ENCODE measurements at regions not wholly inside any gene's neighbourhood (a gene's known extent, or its start where the extent isn't known, plus 50 kb on each side); places are given as distances from the start of the nearest gene placed in this dataset.
"Not testable (repeated sequence)": the region's sequence is repeated elsewhere in the genome, so short reads cannot be mapped to it uniquely, and the experiment has no call there.

DNA sequence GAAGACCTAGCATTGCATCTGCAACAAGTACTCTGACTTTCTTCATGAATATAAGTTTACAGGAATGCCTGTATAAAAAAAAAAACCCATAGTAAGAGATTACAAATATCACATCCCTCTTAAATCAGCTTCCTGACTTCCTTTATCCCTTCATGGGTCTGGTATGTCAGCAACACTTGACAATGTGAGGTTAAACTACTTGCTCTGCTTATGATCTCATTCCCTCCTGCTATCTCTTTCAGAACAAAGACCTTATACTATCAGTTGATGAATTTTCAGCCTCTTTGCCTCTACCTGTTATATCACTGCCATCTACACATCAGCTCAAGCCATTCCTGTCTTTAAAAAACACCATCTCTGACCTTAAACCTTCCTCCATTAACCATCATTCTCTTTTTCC, 130.9 kb upstream of the SAMSN1 start:
- DNase-seq = no peak

GRCh38 chr21:14675774-14676530, 129.8 kb upstream of the SAMSN1 start:
- peak; percentile 61 to 73 for DNase-seq

GRCh38 chr21:14673649-14674048, 127.5 kb upstream of the SAMSN1 start:
- no peak for DNase-seq

DNA sequence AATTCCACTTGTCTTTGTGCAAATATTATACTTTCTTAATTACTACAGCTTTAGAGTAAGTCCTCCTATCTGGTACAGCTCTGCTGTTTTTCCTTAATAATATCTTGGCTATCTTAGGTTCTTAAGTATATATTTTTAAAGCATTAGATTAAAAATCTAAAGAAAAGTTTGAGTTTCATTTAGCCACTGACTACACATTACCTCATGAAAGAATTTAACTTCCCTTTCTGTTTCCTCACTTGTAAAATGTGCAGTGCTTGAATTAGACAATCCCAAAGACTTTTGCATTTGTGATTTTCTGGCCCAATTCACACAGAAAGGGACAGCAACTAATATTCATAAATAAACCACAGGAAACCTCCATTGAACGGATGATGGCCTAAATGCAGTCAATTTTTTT, 126.4 kb upstream of the SAMSN1 start:
- DNase-seq = peak in 1 of 2 experiments; percentile 31

DNA sequence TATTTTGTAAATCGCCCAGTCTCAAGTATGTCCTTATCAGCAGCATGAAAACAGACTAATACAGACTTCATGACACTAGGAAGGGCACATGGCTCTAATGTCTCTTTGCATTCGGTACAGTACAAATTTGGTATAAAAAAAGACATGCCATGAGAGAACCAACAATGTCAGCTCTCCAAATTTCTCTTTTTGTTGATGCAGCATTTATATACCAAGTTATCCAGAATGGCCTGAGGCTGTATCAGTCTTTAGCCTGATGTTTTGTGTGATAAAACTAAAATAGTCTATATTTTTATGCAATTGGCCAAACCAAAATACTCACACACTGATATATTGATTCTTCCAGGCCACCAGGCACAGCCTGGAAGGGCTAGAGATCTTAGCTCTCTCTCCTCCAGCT, 124.3 kb upstream of the SAMSN1 start:
- DNase-seq = no peak

DNA sequence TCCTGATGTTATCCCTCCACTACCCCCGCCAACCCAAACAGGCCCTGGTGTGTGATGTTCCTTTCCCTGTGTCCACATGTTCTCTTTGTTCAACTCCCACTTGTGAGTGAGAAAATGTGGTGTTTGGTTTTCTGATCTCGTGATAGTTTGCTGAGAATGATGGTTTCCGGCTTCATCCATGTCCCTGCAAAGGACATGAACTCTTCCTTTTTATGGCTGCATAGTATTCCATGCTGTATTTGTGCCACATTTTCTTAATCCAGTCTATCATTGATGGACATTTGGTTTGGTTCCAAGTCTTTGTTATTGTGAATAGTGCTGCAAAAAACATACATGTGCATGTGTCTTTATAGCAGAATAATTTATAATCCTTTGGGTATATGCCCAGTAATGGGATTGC, 123.0 kb upstream of the SAMSN1 start:
- not testable (repeated sequence) for DNase-seq

- no peak for DNase-seq
Measured at GRCh38 chr21:14657241-14658008, 111.3 kb upstream of the SAMSN1 start.

DNA sequence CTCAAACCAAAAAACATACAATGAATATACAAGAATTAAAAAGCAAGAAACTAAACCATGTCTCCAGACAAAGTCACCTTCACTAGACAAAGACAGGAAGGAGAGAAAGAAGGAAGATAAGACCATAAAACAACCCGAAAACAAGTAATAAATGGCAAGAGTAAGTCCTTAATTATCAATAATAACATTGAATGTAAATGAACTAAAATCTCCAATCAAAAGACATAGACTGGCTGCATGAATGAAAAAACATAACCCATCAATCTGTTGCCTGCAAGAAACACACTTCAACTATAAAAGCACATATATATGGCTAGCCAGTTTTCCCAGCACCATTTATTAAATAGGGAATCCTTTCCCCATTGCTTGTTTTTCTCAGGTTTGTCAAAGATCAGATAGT, 100.8 kb upstream of the SAMSN1 start:
- DNase-seq = no peak

GRCh38 chr21:14645702-14646101, 99.6 kb upstream of the SAMSN1 start:
- no peak for DNase-seq

GRCh38 chr21:14632359-14632758, 86.2 kb upstream of the SAMSN1 start:
- no peak for DNase-seq

DNA sequence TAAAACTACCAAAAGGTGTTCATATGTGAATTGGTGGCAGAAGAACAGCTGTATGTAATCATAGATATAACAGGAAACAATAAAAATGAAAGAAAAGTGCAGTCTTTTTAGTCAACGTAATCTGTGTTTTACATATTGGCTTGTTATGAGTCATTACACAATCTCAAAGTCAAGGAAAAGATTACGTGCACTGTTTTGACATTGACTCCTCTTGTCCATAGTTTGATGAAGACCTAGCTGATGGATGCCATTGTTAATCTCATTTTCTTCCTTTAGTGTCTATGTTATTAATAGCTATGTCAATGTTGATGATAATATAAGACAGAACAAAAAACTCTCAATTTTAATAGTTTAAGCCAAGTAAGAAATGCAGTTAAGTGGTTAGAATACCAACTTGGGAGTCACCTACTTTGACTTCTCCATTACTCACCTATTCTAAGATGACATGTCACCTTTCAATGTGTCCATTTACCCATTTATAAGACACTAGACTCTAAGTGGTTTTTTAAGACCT, 84.5 kb upstream of the SAMSN1 start:
- no peak for DNase-seq

- no peak for DNase-seq
Measured at GRCh38 chr21:14629461-14629860, 83.3 kb upstream of the SAMSN1 start.

DNA sequence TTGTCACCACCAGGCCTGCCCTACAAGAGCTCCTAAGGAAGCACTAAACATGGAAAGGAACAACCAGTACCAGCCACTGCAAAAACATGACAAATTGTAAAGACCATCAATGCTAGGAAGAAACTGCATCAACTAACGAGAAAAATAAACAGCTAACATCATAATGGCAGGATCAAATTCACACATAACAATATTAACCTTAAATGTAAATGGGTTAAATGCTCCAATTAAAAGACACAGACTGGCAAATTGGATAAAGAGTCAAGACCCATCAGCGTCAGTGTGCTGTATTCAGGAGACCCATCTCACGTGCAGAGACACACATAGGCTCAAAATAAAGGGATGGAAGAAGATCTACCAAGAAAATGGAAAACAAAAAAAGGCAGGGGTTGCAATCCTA, 77.0 kb upstream of the SAMSN1 start:
- DNase-seq = not testable (repeated sequence)

DNA sequence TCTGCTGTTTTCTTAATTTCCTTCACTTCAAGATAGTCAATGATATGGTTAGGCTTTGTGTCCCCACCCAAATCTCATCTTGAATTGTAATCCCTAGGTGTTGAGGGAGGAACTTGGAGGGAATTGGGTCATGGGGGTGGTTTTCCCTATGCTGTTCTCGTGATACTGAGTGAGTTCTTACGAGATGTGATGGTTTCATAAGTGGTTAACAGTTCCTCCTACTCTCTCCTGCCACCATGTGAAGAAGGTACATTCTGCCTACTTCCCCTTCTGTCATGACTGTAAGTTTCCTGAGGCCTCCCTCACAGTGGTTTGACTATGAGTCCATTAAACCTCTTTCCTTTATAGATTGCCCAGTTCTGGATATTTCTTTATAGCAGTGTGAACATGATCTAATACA, 74.0 kb upstream of the SAMSN1 start:
- DNase-seq = no peak

DNA sequence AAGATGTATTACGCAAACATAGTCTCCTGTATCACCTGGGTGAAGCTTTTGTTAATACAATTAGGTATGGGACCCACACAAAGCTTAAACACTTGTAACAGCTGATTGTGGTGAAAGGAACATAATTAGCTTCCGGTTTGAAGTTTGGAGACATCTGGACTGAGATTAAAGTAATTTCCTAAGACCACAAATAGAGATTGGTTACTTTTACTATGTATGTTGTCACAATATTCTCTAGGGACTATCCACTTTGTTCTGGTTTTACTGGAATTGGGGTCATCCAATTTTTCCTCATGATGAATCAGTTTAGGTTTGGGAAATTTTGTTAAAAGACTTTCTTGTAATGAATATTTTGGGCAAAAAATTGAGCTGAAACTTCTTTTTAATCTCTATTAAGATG, 71.8 kb upstream of the SAMSN1 start:
- DNase-seq = no peak

DNA sequence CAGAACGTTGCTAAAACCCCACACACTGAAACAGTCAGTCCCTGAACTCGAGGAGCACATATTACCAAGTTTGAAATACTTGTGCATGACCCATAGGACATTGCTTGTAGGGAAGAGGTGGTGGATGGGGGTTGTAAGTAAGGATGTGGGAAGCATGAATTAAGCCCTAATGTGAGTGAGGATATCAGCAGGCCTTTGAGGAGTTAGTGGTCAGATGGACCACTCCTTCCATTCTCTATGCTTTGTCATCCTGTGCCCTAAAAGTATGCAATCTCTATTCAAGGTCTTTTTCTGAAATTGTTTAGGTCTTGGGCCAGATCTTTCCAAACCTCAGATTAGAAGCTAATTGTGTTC, 70.9 kb upstream of the SAMSN1 start:
- no peak for DNase-seq

- DNase-seq = no peak
Measured at GRCh38 chr21:14616380-14617039, 70.4 kb upstream of the SAMSN1 start.

DNA sequence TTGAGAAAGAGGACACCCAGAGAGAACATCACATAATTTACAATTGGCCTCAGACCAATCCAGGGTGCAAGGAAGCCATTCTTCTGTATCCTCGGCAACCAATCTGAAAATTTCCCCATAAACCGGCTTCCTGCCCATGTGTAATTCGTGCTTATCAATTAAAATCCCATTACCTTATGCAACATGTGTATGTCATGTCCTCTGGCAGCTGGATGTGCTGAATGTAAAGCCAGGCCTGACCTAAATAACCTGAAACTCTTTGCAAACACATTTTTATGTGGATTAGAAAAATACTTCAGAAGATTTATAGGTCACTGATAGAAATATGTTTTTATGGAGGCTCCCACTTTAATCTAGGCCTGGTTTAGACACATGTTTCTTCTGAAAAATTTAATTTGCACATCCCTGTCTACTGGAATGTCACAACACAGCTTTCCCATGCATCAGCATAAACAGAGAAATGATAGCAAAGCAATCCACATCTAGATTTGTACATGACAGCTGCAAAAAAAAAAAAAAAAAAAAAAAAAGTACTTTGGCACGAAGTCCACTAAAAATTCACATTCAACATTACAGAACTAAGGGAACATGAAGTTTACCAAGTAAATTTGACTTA, 69.4 kb upstream of the SAMSN1 start:
- DNase-seq = no peak

DNA sequence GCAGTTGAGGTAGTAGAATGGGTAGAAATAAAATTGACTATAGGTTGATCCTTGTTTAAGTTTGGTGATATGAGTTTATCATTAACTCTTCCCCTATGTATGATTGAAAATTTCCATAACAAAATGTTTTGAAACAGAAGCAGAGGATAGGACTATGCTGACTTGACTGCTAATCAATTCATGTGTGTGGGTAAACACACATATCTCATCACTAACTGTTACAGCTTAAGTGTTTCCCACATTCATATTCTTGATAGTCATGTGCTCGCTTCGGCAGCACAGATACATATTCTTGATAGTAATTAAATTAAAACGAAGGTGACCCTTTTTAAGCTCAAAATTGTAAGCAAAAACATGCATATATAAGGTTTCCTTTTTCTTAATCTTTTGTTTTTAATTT, 68.2 kb upstream of the SAMSN1 start:
- DNase-seq = no peak

- DNase-seq = no peak
Measured at GRCh38 chr21:14613486-14614224, 67.5 kb upstream of the SAMSN1 start.

DNA sequence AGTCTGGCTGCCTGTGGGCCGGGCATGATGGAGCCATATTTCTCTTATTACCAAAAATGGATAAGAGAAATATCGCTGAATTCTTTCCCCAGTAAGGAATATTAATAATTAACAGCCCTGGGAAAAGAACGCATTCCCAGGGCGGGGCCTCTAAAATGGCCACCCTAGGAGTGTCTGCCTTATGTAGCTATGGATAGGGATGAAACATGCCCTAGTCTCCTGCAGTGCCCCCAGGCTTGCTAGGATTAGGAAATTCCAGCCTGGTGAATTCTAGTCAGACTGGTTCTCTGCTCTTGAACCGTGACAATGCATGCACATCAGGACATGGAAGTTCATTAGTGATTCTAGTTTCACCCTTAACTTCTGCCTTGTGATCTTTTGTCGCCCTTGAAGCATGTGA, 64.0 kb upstream of the SAMSN1 start:
- DNase-seq = not testable (repeated sequence)

DNA sequence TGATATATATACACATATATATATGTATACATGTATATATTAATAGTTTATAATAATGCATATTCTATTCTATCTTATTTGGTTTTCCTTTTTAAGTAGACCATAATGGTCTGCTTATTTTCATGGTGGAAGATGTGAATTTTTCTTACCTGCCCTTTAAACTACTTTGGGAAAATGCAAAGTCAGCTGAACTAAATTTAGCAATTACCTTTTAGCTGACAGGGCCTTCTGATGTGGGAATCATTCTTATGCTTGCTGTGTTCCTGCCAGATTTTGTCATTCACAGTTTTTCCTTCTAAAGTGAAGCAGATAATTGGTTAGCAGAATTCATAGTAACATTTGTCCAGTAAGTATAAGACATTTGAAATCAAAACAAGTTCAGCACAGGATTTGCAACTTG, 63.2 kb upstream of the SAMSN1 start:
- DNase-seq = no peak

DNA sequence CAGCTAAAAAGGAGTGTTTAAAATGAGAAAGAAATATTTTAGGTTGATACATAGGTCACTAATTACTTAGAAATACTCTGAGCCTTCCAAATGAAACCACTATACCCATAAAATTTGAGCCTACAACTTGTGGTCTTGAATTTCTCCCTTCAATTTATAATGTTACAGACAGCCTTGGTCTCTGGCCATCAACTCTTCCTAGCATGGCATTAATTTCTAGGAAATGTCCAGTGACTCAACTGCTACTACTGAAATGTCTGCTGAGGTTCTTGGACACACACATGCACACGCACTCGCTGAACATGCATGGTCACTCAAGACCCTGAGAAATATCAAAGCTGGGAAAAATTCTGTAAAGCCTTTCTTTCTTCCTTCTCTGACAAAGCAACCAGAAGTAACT, 61.1 kb upstream of the SAMSN1 start:
- DNase-seq = peak in 1 of 2 experiments; percentile 25
